Lower leg skin (tissue), 4 donors: ENCODE measurements at regions not wholly inside any gene's neighbourhood (a gene's known extent, or its start where the extent isn't known, plus 50 kb on each side); places are given as distances from the start of the nearest gene placed in this dataset.
"Not testable (repeated sequence)": the region's sequence is repeated elsewhere in the genome, so short reads cannot be mapped to it uniquely, and the experiment has no call there.

Experiments
- DNase-seq, 2 donors: peaks; one replicate each; pipeline ENCODE4 v3.0.0-alpha.2; 2019; ENCODE audit warnings: low spot score in 2 of 2
- H3K4me3 ChIP-seq: fragments of 200-600 bp; sonication (generic); 2 replicates; pipeline ENCODE4 v1.5.1; 2017; ENCODE audit warnings: mild to moderate bottlenecking, low read depth; ENCODE audit not compliant: poor library complexity, severe bottlenecking
- CTCF ChIP-seq, 3 donors: fragments of 450-650 bp; IDR thresholded peaks; one replicate each; pipeline ENCODE4 v1.5.1; 2016; ENCODE audit warnings: antibody characterized with exemption in 3 of 3, mild to moderate bottlenecking in 3 of 3, moderate library complexity in 2 of 3
- POLR2A ChIP-seq, 2 donors: fragments of 450-650 bp; IDR thresholded peaks; one replicate each; pipeline ENCODE4 v1.6.1; 2016 to 2017; ENCODE audit warnings: antibody characterized with exemption in 2 of 2, mild to moderate bottlenecking in 1 of 2, moderate library complexity in 1 of 2
- WGBS, 2 donors: methylation state at CpG; one replicate each; pipeline ENCODE4 v1.1.5; 2018; 5-methylcytosine and 5-hydroxymethylcytosine counted together
- intact Hi-C: fragments of 100-400 bp; cut with DNase I; formaldehyde crosslinking; loops from one replicate; pipeline ENCODE4 v1.15.0; 2023; ENCODE audit warnings: low total_unique reads

GRCh38 chr14:38554026-38554425 is 298.1 kb upstream of the CLEC14A start:
- H3K4me3 ChIP-seq: no peak overlapping the region
- no peak for TF ChIP-seq POLR2A (IDR thresholded peaks at IDR 0.05)
- intact Hi-C loops: no loop called here

GRCh38 chr14:38553586-38553985 is 297.7 kb upstream of the CLEC14A start:
- intact Hi-C loops: no loop called here
- DNase-seq: no peak
- H3K4me3 ChIP-seq: no peak overlapping the region
- TF ChIP-seq CTCF (IDR thresholded peaks at IDR 0.05) (no peak), POLR2A (IDR thresholded peaks at IDR 0.05) (no peak)

More at GRCh38 chr14:38554026-38554425, 298.1 kb upstream of the CLEC14A start:
- whole genome bisulfite sequencing, 2 donors: 65 to 66% methylated on average over 4 of the region's 4 CpGs
- DNase-seq: no peak

- no peak for DNase-seq
- intact Hi-C loops: no loop called here
- WGBS, 2 donors: 79 to 85% methylated on average over 4 of the region's 4 CpGs
- no peak for TF ChIP-seq POLR2A (IDR thresholded peaks at IDR 0.05)
- no peak for TF ChIP-seq CTCF (IDR thresholded peaks at IDR 0.05)
- no peak overlapping the region for H3K4me3 ChIP-seq
These were observed 293.7 kb upstream of the CLEC14A start for GRCh38 chr14:38549564-38549963.

GRCh38 chr14:38547961-38548490 is 292.1 kb upstream of the CLEC14A start:
- intact Hi-C loops: no loop called here
- TF ChIP-seq POLR2A (IDR thresholded peaks at IDR 0.05) (no peak), CTCF (IDR thresholded peaks at IDR 0.05) (no peak)
- no peak for DNase-seq
- 62 to 72% methylated on average over 2 of the region's 2 CpGs for WGBS, 2 donors
- H3K4me3 ChIP-seq: no peak overlapping the region

GRCh38 chr14:38546932-38547551 is 291.1 kb upstream of the CLEC14A start:
- no peak for DNase-seq
- intact Hi-C loops: no loop called here
- TF ChIP-seq POLR2A (IDR thresholded peaks at IDR 0.05) (no peak), CTCF (IDR thresholded peaks at IDR 0.05) (no peak)
- no peak overlapping the region for H3K4me3 ChIP-seq
- 69 to 94% methylated on average over 2 of the region's 2 CpGs for WGBS, 2 donors

- intact Hi-C loops: no loop called here
- H3K4me3 ChIP-seq: no peak overlapping the region
- 67 to 88% methylated on average over 2 of the region's 2 CpGs for WGBS, 2 donors
- no peak for TF ChIP-seq CTCF (IDR thresholded peaks at IDR 0.05)
- TF ChIP-seq POLR2A (IDR thresholded peaks at IDR 0.05): no peak
- DNase-seq: no peak
These were observed 288.9 kb upstream of the CLEC14A start for GRCh38 chr14:38544776-38545175.

GRCh38 chr14:38543851-38544250 is 288.0 kb upstream of the CLEC14A start:
- DNase-seq, intact Hi-C loops, H3K4me3 ChIP-seq: not testable (repeated sequence)
- WGBS, 2 donors: 85 to 88% methylated on average over 5 of the region's 5 CpGs

- intact Hi-C loops, H3K4me3 ChIP-seq, DNase-seq: not testable (repeated sequence)
- 65 to 84% methylated on average over 5 of the region's 5 CpGs for WGBS, 2 donors
These were observed 282.2 kb upstream of the CLEC14A start for GRCh38 chr14:38538053-38538452.
